GM18868 (cell line): ENCODE measurements at regions not wholly inside any gene's neighbourhood (a gene's known extent, or its start where the extent isn't known, plus 50 kb on each side); places are given as distances from the start of the nearest gene placed in this dataset.
"Not testable (repeated sequence)": the region's sequence is repeated elsewhere in the genome, so short reads cannot be mapped to it uniquely, and the experiment has no call there.

Experiments used
- ATAC-seq: cut with Tn5 transposase; IDR thresholded peaks from one replicate; pipeline ENCODE4 v1.9.1; 2021; ENCODE audit warnings: mild to moderate bottlenecking, moderate library complexity; ENCODE audit not compliant: unreplicated experiment

- no peak for ATAC-seq
Measured at GRCh38 chr2:17373041-17373440, 145.2 kb downstream of the RAD51AP2 start.

DNA sequence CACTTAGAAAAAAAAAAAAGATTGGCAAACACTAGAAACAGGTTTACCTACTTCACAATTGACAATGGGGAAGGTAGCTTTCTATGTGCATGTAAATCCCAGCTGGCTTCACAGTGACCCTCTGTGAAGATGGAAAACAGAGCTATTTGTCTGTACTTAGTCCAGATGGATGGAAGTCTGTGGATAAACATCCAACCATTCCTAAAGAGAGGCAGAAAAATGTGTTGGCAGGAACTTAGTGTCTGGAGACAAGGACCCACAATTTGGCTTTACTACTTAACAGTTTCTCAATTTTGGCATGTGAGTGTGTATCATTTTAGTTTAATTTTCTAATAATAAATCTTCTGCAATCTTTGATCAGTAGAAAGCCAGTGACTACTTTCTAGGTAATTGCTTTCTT is 154.4 kb downstream of the RAD51AP2 start:
- no peak for ATAC-seq

- no peak for ATAC-seq
Measured at GRCh38 chr2:17362956-17363355, 155.3 kb downstream of the RAD51AP2 start.

GRCh38 chr2:17355608-17356329 is 162.5 kb downstream of the RAD51AP2 start:
- peak; percentile 83 for ATAC-seq

DNA sequence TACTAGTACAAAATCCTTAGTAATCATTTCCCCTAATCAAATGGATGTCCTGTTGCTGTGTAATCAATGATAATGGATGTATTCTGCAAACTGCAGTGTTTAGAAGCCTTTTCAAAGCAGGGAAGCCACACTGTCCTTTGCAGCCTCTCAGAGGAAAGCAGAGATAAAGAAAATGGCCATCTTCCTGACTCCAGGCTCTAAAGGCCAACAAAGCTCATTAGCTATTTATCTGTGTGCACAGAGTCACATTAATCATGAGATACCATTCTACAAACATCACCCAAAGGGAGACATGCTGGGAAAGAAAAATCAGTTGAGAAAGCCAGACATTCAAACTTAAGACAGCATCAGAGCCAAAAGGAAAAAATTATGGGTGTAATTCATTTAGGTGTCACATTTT is 165.0 kb downstream of the RAD51AP2 start:
- ATAC-seq = no peak

DNA sequence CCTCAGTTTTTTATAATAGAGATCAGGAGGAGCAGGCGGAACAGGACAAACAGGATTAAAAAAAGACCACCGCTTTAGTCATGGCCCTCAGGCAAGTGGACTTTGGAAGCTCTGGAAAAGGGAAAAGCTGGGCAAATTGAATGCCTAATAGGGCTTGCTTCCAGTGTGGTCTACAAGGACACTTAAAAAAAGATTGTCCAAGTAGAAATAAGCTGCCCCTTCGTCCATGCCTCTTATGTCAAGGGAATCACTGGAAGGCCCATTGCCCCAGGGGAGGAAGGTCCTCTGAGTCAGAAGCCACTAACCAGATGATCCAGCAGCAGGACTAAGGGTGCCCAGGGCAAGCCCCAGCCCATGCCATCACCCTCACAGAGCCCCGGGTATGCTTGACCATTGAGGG is 175.5 kb downstream of the RAD51AP2 start:
- not testable (repeated sequence) for ATAC-seq

DNA sequence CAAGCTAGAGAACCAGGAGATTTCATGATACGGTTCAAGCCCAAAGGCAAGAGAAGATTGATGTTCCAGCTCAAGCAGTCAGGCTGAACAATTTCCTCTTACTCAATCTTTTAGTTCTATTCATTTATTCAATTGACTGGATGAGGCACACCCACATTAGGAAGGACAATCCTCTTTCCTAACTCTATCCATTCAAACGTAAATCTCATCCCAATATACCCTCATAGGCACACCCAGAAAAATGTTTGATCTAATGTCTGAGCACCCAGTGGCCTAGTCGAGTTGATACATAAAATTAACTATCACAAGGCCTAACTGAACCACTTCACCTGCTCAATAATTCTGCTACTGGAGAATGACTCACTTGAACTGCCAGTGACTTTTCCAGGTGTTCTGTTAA is 180.7 kb downstream of the RAD51AP2 start:
- ATAC-seq = no peak

GRCh38 chr2:17336458-17336857 is 181.8 kb downstream of the RAD51AP2 start:
- ATAC-seq = no peak

- no peak for ATAC-seq
Measured at GRCh38 chr2:17334300-17334699, 183.9 kb downstream of the RAD51AP2 start.

GRCh38 chr2:17331636-17332035 is 186.6 kb downstream of the RAD51AP2 start:
- ATAC-seq = no peak

GRCh38 chr2:17328161-17328560 is 190.1 kb downstream of the RAD51AP2 start:
- no peak for ATAC-seq

- ATAC-seq = no peak
Measured at GRCh38 chr2:17327649-17328048, 190.6 kb downstream of the RAD51AP2 start.

DNA sequence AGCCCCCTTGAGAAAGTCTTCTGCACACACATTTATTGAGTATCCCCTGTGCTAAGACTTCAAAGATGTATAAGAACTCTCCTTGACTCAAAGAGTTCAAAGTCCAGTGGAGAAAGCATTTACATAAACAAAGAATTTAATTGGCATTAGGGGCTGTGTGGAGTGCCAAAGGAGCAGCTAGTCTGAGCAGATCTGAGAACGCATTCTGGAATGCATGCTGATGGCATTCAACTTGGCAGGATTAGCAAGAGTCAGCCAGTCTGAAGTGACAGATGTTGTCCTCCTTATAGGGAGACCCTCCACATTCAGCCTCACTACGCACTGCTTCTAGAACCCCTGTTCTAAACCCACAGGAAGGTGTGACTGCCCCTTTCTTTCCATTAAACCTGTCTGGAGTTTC is 191.5 kb downstream of the RAD51AP2 start:
- no peak for ATAC-seq

DNA sequence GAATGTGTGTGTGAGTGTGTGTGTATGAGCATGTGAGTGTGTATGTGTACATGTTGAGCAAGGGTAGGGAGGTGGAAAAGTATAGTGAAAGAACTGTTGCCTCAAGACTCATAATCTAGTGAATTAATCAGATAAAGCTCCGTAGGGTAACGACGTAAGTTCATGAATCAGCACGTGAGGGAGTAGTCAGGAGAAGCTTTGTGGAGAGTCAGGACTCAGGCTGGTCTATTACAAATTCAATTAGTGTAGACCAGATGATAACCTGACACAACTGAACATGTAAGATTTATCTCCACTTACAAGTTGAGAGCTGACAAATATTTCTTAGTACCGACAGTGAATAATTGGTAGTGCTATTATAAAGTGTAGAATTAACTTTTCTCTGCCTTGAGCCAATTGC is 194.5 kb downstream of the RAD51AP2 start:
- no peak for ATAC-seq

DNA sequence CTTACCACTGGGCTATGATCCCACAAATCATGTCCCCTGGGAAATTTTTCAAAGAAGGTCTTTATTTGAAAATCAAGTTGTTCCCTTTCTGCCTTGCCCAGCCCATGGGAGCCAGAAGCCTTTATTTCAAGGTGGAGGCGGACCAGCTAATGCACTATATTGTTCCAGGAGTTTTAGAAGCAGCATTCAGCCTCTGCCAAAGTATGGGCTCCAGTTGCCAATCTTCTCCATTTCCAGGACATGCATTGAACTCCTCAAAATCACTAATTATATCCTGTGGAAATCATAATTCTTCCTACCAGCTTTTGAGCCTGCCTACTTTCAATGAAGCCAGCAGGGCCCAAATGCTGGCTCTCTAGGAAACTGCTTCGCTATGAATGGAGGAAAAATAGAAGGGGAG is 195.8 kb downstream of the RAD51AP2 start:
- no peak for ATAC-seq

DNA sequence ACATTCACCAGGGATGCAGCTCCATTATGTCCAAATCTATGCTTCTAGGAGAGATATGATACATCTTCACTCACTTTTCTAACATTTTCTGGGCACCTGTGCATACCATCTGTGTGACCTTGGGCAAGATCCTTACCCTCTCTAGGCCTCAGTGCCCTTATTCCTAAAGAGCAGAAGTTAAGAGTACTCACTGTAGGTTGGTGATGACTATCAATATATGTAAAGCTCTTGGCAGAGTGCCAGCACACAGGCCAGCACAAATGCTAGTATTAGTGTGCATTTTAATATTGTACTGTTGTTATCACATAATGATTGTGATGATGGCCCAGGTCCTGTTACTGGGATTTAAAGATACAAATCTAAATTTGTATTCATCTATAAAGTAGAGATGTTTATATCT is 199.2 kb downstream of the RAD51AP2 start:
- ATAC-seq = no peak

GRCh38 chr2:17318013-17318412 is 200.2 kb downstream of the RAD51AP2 start:
- no peak for ATAC-seq

DNA sequence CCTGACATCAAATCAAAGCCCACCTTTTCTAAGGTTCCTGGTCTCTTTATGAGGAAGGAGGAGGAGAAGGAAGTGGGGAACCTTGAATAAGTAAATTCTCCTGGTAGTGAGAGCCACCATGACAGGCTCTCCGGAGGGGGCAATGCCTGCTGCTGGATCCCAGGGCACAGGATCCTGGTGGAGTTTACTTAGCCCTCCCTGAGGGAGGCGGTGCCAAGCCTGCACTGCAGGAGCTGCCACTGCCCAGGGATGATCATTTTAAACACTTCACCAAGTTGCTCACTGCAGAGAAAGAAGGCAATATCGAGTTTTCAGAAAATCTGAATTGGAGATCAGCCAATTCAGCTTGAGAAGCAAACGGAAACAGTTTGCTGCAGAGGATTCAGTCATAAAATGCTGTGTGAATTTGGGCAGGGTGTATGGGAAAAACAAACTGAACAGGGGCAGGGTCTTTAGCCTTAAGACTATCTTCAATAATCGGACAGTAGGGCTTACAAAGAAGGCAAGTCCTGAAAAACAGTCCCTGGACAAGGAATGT is 200.7 kb downstream of the RAD51AP2 start:
- ATAC-seq = no peak

- no peak for ATAC-seq
Measured at GRCh38 chr2:17313261-17313660, 205.0 kb downstream of the RAD51AP2 start.

DNA sequence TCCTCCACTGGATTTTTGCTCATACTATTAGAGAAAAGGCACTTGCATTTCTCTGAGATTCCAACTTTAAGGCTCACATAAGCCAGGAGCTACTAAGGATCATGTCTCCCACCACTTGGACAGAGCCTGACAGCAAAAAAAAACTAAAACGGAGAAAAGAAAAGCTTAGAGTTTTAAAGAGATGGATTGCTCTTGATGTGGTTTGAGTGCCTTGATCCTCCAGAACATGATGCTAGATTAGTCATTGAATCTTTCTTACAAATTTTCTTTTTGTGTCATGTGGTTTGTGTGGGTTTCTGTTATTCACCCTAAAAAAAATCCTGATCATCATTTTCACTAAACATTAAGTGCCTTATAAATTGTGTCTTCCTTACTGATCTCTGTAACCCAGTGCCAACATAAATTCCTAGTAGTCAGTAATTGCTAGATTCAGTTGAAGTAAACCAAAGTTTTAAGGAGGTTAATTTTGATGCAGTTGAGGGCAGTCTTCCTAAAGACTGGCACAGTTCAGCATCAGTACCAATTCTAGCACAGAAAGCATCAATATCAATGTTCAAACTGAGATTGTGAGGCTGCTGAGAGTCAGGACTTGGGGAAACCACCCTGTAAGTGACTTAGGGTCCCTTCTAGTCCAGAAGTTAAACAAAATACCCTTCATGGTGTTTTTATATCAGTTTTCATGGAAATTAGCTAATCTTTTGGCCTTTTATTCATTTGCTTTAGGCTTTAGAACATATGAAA is 206.3 kb downstream of the RAD51AP2 start:
- no peak for ATAC-seq

GRCh38 chr2:17311106-17311619 is 207.1 kb downstream of the RAD51AP2 start:
- ATAC-seq = no peak

DNA sequence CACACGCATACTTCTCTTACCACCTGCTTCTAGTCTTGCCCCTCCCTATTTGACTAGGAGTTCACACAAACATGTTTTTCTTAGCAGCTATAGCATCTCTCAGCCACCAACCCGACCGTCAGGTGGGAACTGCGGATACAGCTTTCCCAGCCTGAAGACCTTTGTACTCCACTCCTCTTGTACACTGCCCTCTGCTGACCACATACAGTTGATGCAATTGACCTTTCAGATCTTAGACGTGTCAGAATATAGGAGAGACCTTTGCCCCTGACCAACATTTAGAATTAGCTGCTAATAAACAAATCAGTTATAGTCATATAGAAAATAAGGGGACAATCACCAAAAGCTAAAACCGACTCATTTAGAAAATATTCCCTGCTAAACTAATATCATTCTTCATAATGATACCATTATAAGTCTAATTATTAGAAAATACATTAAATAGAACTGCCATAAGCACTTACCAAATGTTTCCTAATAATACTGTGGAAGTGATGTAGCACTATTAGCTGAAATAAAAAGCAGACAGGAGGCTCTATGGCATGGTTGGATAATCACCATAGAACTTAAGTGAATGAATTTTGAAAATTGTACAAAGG is 208.4 kb downstream of the RAD51AP2 start:
- ATAC-seq = peak; percentile 93
